VCaP (cell line): ENCODE measurements at regions not wholly inside any gene's neighbourhood (a gene's known extent, or its start where the extent isn't known, plus 50 kb on each side); places are given as distances from the start of the nearest gene placed in this dataset.

Experiments used
- H3K27ac ChIP-seq: fragments of 450-650 bp; 2 replicates; pipeline ENCODE4 v1.5.1; 2017
- CTCF ChIP-seq: fragments of 450-650 bp; conservative IDR thresholded peaks from 2 replicates; pipeline ENCODE4 v1.5.1; 2017; ENCODE audit warnings: mild to moderate bottlenecking, moderate library complexity

GRCh38 chr3:115363071-115363470 lies 216.0 kb upstream of the ZBTB20 start:
- TF ChIP-seq CTCF: no peak
- no peak overlapping the region for H3K27ac ChIP-seq

- TF ChIP-seq CTCF: no peak
- no peak overlapping the region for H3K27ac ChIP-seq
These were observed 221.9 kb upstream of the ZBTB20 start for GRCh38 chr3:115369021-115369420.

GRCh38 chr3:115375362-115375761 lies 228.3 kb upstream of the ZBTB20 start:
- H3K27ac ChIP-seq: no peak overlapping the region
- no peak for TF ChIP-seq CTCF

- TF ChIP-seq CTCF: no peak; the same call in 1 of the 2 replicates
- H3K27ac ChIP-seq: no peak overlapping the region
These were observed 233.9 kb upstream of the ZBTB20 start for GRCh38 chr3:115380883-115381572.

- TF ChIP-seq CTCF: no peak
- H3K27ac ChIP-seq: no peak overlapping the region
These were observed 234.5 kb upstream of the ZBTB20 start for GRCh38 chr3:115381573-115381912.

- no peak for TF ChIP-seq CTCF
- no peak overlapping the region for H3K27ac ChIP-seq
These were observed 234.8 kb upstream of the ZBTB20 start for GRCh38 chr3:115381931-115382330.

- TF ChIP-seq CTCF: no peak
- H3K27ac ChIP-seq: no peak overlapping the region
These were observed 237.3 kb upstream of the ZBTB20 start for GRCh38 chr3:115384381-115384780.
